GM21360 (cell line): ENCODE measurements at regions not wholly inside any gene's neighbourhood (a gene's known extent, or its start where the extent isn't known, plus 50 kb on each side); places are given as distances from the start of the nearest gene placed in this dataset.

Experiments
- ATAC-seq: cut with Tn5 transposase; IDR thresholded peaks from one replicate; pipeline ENCODE4 v1.9.1; 2021; ENCODE audit warnings: mild to moderate bottlenecking, moderate library complexity; ENCODE audit not compliant: unreplicated experiment

DNA sequence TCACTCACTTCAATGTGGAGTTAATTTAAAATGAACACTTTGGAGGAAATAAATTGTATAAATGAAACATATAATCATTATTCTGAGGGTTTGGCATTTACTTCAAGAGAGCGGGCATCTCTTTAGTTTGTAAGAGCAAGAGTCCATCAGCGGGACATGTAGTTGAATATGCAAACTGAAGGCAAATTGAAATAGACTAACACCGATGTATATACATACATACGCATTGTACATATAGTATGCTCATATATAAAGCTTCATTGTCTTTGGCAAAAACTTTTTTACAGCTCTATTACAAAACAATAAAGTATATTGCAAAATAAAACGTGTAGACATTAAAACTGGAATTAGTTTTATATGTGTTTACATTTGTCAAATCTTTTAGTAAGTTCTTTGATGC, 328.9 kb downstream of the LTN1 start:
- ATAC-seq: no peak

DNA sequence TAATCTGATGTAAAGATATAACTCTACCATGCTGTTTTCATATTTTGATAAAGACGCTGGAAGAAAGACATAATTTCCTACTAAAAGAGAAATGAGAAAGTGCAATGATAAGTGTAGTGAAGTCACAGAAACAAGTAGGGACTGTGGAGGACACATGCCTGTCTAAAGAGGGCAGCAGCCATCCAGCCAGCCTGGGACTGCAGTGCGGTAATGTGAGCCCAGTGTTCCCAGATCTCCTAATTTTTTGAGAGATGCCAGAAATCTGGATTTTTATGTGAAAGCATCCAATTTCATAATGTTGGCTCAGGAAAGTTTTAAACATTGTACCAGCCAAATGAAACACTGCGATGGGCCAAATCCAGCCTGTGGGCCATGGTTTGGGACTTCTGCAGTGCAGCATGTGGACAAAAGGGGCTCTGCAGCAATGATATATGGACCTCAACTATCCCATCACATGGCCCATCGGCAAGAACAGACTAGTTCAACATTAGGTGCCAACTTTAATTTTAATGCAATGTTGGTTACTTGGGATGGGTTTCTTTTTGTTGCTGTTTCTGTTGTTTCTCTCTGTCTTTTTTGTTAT, 329.5 kb downstream of the LTN1 start:
- no peak for ATAC-seq

DNA sequence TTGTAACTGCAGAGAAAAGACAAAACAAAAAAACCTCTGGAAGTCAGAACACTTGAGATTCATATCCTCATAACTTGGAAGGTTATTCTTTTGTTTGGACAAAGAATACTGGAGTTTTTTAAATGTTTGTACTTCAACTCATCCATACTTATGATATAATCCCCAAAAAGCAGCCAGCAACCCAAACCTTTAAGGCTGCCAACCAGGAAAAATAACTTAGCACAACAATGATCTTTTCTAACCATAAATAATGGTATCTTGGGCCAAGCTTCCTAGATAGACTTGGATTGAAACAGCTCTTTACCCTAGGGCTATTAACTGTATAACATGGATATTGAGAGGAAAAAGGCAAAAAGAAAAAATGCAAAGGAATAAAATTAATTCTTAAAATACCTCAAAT, 335.1 kb downstream of the LTN1 start:
- no peak for ATAC-seq

DNA sequence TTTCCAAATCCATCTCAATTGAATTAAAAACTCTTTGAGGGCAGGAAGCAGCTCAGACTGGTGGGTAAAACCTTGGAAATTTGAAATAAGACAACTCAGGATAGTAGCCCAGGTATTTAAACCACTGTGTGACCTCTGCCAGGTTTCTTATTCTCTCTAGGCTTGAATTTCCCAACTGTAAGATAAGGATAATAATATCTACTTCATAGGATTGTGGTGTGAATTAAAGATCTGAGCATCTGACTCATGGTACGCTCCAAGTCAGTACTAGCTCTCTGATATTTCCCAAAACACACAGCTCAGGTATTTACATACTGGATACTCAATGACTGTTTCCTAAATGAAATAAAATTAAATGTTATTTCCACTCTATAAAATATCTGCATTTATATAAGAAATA, 337.2 kb downstream of the LTN1 start:
- no peak for ATAC-seq

DNA sequence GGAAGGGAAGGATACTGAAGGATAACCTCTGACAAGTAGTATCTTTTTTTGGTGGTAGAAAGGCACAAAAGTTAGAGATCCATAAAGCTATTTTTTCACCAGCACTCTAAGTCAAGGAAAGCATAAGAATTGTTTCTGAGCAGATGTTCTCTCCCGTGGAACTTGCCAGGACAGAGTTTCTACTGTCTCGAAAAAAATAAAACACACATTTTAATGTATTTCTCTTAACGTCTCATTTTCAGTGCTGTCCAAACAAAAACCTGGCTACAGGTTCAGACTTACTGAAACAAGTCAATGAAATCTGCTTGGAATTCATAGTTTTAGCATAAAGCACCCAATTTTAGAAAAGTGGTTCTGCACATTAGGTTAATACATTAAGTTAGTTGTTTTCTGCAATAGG, 338.3 kb downstream of the LTN1 start:
- ATAC-seq: no peak

DNA sequence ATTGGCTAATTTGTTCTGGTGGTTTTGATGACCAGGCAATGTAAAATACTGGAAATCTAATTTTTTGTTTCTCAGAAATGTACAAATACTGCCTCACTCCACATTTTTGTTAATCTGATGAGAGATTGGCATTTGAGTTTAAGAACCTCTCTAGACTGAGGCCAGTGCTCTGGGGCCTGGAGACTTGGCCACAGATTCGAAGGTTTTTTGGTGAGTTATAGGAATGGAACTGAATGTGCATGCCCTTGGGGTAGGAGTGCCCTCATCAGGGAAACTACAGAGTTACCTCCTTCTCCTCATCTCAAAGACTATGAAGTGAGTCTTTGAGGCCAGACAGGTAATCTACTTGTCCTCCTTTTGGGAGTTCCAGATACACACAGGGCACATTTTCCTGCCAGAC, 347.9 kb downstream of the LTN1 start:
- no peak for ATAC-seq

DNA sequence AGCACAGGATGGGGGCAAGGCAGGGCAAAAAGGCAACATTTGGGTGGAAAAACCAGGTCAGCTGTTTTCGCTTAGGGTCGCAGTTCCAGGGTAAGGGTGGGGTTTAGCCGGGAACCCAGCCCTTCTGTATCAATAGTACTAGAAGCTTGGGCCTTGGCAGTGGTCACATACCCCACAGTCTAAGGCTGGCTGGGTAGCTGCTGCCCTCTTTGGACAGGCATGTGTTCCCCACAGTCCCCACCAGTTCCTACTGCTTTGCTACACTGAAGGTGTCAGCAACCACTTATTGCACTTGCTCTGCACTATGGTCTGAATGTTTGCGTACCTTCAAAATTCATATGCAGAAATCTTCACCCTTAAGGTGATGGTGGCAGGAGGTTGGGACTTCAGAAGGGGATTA, 349.8 kb downstream of the LTN1 start:
- ATAC-seq: no peak

DNA sequence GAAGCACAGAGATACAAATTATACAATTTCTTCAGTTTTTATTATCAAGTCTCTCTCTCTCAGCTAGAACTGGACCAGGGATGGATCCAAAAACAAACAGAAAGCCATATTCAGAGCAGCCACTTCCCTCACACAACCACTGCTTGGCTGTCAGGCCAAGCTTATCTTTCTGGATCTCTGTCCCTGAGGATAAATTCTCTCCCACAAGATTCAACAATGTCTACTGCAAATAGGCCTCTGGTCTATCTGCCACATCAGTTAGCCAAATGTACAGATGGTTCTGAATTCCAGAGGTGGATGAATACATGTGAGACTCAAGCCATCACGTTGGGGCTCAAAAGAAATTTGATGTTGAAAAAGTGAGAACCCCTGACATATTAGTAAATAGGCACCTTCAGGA, 350.9 kb downstream of the LTN1 start:
- no peak for ATAC-seq

DNA sequence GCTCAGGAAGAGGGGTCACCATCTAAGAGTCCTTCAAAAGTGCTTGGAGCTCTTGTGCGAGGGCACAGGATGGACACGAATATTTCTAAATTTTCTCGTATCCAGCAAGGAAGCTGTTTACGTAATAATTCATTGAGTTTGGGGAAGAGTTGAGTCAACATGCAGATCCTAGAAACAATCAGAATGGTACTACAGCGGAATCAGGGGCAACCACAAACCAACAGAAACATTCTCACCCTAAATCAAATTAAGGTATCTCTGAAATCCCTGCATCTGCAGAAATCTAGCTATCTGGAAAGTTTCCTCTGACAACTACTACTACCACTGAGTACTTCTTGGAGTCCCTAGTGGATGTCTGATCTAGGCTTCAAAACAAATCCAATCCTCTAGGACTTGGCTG, 352.4 kb downstream of the LTN1 start:
- ATAC-seq: no peak

DNA sequence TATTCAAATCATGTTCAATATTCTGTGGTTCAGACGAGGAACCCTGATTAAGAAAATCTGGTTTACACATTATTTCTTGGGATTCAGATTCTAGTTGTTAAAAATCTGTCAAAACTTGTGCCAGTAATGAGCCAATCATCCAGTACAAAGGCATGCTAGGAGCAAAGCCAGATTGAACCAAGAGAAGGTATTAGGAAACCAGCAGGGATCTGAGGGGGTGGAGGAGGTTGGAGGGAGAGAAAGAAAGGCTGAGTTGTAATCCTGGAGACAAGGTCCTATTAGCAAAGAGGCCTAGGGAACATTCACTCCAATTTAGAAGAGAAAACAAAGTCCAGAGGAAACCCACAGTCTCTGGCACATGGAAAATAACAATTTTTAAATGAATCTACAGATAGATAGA, 352.9 kb downstream of the LTN1 start:
- ATAC-seq: no peak

DNA sequence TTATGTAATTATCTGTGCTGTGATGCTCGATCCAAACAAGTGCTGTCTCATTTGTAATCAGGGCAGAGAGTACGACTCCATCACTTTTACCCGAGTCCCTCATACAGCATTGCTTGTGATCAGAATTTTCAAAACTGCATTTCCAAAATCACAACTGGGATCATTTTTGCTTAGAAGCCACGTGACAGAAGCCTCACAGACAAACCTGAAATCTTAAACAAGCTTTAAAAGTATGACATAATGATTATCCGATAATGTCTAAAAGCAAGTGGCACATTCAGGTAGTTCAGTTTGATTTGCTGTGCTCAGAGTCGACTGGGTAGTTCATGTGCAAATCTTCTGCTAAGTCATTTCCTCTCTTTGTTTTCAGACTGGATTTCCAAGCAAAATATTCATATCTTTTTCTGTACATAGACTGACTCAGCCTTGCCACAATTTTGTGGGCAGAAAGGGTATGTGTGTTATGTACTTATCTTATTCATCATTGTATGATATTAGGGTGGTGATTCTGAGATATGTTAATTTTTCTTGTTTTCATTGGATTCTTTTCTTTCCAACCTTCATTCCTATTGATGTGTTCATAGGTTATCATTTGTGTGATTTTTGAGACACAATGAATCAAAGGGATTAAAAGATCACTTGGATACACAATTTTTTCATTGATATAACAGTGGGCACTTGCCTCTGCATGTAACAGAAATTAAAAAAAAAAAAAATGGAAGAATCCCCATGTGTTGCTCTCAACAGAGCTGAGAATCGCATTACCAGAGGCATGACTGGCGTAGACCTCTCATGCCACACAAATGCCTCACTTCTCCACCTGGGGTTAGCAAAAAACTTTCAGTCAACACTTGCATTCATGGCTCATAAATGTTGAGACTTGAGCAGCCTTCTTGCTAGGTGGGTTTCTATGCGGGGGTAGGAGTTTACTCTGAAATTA, 355.7 kb downstream of the LTN1 start:
- ATAC-seq: no peak

DNA sequence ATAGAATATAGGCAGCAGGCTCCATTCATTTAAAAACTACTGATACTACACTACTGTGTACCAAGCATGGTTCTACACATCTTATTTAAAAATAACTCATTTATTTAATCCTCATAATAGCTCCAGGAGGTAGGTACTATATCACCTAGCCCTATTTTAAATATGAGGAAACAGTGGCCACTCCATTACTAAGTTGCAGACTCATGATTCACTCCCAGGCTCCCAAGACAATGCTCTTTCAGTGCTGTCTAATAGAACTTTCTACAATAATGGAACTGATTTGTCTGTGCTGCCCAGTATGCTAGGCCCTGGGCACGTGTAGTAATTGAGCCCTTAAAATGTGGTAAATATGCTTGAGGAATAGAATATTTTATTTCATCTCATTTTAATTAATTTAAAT, 357.1 kb downstream of the LTN1 start:
- no peak for ATAC-seq

DNA sequence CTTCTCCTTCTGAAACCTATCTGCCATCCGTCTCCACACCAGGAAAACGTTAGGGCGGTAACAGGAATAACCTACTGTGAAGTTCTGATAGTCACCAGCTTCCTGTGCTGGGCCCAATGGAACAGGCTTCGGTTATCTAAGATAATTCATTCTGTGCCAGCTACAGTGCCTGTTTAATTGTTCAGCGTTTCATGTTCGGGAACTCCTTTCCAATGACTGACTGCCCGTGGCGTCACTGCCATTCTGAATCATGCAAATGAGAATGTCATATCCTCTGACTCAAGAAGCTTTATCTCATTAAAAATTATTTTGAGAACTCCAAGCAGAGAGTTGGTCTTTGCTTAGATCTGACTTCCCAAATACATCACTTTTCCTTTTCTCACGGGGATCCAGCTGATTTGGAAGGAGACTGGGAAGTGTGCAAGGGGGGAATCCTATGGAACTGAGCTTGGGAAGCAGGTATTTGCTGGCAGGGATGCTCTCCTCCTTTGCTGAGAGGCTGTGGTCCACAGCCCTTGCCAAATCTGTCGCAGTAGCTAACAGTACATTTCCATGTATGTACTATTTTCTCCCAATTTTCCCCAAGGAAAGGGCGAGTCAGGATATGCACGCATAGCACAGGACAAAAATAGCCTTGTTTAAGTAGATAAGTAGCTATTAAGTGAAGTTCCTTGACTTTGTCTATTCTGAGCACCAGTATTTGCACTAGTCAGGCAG, 358.7 kb downstream of the LTN1 start:
- no peak for ATAC-seq

DNA sequence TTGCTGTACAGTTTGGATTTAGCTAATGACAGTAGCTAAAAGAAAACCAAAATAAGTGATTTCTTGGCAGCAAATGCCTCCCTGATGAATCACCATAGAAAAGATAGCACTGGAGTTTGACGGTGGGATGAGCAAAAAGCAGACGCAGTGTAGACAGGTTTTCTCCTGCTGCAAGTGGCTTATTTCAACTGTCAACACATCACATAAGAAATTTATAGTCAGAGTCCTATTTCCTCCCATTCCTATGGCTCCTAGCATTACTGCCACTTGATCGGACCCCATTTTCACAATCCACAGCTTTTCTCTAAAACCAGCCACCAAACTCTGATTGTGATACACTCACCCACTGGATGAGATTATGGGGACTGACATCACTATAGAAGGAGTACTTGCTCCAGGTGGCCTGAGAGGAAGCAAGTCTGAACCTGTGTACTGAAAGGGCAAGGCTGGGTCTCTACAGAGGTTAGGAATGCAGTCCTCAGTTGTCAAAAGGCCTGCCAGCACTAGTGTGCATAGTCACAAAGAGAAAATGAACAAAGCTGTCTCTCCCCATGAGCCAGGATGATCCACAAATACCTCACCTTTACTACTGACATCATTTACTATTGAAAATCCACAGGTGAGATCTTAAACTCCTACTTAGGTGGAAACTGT, 359.8 kb downstream of the LTN1 start:
- ATAC-seq: no peak

DNA sequence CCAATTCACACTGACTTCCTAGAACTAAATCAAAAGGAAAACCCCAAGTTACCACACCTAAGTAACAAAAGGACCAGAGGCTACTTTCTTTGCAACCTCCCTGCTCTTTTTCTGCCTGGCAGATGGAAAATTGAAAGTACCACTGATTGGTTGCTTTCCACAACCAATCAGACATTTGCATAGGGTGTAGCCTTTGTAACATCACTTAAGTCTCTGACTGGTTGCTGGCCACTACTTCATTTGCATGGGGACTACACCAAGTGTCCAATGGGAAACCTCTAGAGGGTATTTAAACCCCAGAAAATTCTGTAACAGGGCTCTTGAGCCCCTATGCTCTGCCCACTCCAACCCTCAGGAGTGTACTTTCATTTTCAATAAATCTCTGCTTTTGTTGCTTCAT, 365.0 kb downstream of the LTN1 start:
- no peak for ATAC-seq

DNA sequence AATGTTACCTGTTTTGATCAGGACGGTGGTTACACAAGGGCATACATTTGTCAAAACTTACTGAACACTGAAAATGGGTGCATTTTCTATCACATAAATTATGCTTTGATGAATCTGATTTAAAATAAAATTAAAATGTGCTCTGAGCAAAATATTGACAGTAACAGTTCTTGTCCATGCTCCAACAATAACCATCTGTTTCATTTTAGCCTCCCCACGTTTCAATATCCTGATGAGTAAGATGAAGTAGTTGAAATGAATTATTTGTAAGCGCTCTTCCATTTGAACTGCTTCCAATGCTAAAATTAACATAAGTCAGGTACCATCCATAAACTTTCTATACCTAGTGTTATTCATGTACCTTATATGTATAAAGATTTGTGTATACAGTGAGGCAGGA, 365.4 kb downstream of the LTN1 start:
- ATAC-seq: no peak

DNA sequence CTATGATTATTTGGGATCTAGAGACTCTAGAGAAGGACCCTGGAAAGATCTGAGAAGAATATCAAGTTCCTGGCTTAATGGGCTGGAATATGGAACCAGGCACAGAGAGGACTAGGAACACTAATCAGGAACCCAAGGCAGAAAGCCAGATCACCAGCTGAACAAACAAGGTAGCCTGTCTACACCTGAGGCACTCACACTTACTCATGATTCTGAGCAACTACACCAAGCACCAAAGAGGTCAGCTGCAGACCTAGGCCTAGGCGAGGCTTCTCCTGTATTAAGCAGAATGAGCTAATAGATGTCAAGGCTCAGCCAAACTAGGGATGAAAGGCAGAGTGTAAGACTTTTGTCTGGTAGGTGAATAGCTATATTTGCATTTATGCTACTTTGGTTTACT, 368.1 kb downstream of the LTN1 start:
- no peak for ATAC-seq

DNA sequence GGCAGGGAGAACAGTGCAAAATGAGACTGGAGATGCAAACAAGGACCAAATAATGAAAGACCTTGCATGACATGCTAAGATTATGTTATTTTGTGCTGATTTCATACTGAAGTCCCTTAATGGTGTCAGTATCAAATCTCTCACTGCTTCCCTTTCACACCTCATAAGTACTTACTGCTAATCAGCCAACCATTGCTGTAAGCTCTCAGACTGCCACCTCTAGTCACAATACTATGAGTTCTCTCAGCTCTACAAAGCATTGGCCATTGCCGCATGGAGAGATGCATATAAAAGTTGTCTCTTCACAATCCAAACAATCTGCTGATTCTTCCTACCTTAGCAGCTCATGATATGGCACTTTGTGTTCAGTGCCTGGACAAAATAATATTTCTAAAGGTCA, 375.4 kb downstream of the LTN1 start:
- ATAC-seq: no peak

DNA sequence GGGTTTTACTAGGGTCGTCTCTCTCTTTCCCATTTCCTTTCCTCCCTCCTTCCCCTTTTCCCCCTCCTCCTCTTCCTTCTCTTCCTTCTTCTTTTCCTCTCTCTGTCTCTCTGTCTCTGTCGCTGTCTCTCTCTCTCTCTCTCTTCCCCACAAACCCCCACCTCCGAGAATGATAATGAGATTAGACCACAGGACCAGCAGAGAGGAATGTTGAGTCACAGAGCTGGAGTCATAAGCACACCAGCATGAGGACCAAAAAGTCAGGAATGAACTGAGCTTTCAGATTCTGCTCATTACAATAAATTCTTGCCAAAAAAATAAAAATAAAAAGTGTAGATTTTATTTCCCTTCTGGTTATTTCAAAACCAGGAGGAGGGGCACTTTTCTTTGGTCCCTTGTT, 377.4 kb downstream of the LTN1 start:
- ATAC-seq: no peak

DNA sequence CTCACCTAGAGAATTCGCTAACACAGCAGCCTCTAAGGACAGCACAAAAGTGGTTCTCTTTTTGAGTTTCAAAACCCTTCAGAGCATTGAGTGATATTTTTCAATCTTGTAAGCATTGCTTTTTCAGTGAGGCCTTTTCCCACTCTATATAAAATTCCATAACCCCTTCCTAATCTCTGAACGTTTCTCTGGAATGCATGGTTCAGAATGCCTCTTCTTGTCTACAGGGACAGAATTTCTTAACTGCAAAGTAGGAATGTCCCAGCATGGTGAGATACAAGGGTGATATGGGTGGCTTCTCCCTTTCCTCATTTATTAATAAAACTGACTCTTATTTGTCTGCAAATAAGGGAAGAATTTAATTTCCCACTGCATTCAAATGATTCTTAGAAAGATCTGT, 377.9 kb downstream of the LTN1 start:
- no peak for ATAC-seq

DNA sequence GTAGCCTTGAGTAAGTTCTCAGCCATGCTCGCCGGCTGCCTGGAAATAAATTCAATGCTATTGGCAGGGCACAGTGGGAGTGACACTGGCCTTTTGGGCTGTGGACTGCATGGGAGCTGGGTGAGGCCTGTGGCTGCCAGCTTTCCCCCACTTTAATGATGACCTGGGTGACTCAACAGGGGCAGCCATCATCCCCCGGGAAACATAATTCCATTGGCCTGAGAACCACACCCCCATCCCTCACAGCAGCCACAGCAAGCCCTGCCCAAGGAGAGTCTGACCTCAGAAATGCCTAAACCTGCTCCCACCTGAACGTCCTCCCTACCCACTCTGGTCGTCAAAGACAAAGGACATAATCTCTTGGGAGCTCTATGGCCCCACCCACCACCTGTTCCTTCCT, 384.0 kb downstream of the LTN1 start:
- ATAC-seq: no peak

DNA sequence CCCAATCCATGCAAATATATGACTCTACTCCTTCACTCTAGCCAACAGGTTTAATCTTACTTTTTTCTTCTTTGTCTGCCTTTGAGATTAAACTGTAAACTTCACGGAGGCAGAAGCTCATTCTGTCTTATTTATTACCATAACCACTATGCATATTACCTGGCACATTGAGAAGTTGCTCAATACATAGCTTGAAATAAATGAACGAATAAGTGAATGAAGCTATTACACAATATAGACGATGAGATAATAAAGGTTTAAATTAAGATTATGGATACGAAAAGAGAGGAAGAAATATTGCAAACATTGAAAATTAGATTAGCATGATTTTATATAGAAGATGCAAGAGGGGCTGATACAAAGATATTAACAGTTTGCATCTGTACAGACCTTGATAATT, 385.1 kb downstream of the LTN1 start:
- ATAC-seq: no peak
